ENCODE measurements at regions not wholly inside any gene's neighbourhood (a gene's known extent, or its start where the extent isn't known, plus 50 kb on each side); places are given as distances from the start of the nearest gene placed in this dataset.

GRCh38 chr2:103527278-103527677 lies 765.4 kb downstream of the TMEM182 start:
- TF ChIP-seq TCF12 (IDR thresholded peaks at IDR 0.05; ENCODE audit: low read depth) (no peak), REST (IDR thresholded peaks at IDR 0.05; ENCODE audit: low read depth) (no peak), RAD21 (IDR thresholded peaks at IDR 0.05; ENCODE audit: low read depth) (no peak), YY1 (IDR thresholded peaks at IDR 0.05; ENCODE audit: low read depth) (no peak), EGR1 (IDR thresholded peaks at IDR 0.05) (no peak), NFIC (IDR thresholded peaks at IDR 0.05) (no peak), TEAD4 (IDR thresholded peaks at IDR 0.05) (no peak), MAX (IDR thresholded peaks at IDR 0.05) (no peak), TAF1 (IDR thresholded peaks at IDR 0.05; ENCODE audit: low read depth) (no peak), EP300 (IDR thresholded peaks at IDR 0.05; ENCODE audit: borderline replicate concordance) (no peak), ZBTB7A (IDR thresholded peaks at IDR 0.05; ENCODE audit: low read depth) (no peak)

GRCh38 chr2:103529798-103530502 lies 768.1 kb downstream of the TMEM182 start:
- TF ChIP-seq USF1 (IDR thresholded peaks at IDR 0.05) (no peak), CEBPB (IDR thresholded peaks at IDR 0.05) (no peak), RAD21 (IDR thresholded peaks at IDR 0.05; ENCODE audit: low read depth) (no peak), REST (IDR thresholded peaks at IDR 0.05; ENCODE audit: low read depth) (no peak), EP300 (IDR thresholded peaks at IDR 0.05; ENCODE audit: borderline replicate concordance) (no peak), TAF1 (IDR thresholded peaks at IDR 0.05; ENCODE audit: low read depth) (no peak), MAX (IDR thresholded peaks at IDR 0.05) (no peak), ZBTB7A (IDR thresholded peaks at IDR 0.05; ENCODE audit: low read depth) (no peak), FOXM1 (IDR thresholded peaks at IDR 0.05; ENCODE audit: borderline replicate concordance, low read depth) (no peak), TEAD4 (IDR thresholded peaks at IDR 0.05) (no peak), NFIC (IDR thresholded peaks at IDR 0.05) (no peak), TCF12 (IDR thresholded peaks at IDR 0.05; ENCODE audit: low read depth) (no peak), EGR1 (IDR thresholded peaks at IDR 0.05) (no peak), CREB1 (IDR thresholded peaks at IDR 0.05; ENCODE audit: low read depth) (no peak), YY1 (IDR thresholded peaks at IDR 0.05; ENCODE audit: low read depth) (no peak)

GRCh38 chr2:103552775-103553174 lies 790.9 kb downstream of the TMEM182 start:
- TF ChIP-seq CREB1 (IDR thresholded peaks at IDR 0.05; ENCODE audit: low read depth) (no peak), NFIC (IDR thresholded peaks at IDR 0.05) (no peak), FOXM1 (IDR thresholded peaks at IDR 0.05; ENCODE audit: borderline replicate concordance, low read depth) (no peak), ZBTB7A (IDR thresholded peaks at IDR 0.05; ENCODE audit: low read depth) (no peak), EP300 (IDR thresholded peaks at IDR 0.05; ENCODE audit: borderline replicate concordance) (no peak), YY1 (IDR thresholded peaks at IDR 0.05; ENCODE audit: low read depth) (no peak), TAF1 (IDR thresholded peaks at IDR 0.05; ENCODE audit: low read depth) (no peak), MAX (IDR thresholded peaks at IDR 0.05) (no peak), REST (IDR thresholded peaks at IDR 0.05; ENCODE audit: low read depth) (no peak), USF1 (IDR thresholded peaks at IDR 0.05) (no peak), TCF12 (IDR thresholded peaks at IDR 0.05; ENCODE audit: low read depth) (no peak), EGR1 (IDR thresholded peaks at IDR 0.05) (no peak), CEBPB (IDR thresholded peaks at IDR 0.05) (no peak), TEAD4 (IDR thresholded peaks at IDR 0.05) (no peak), RAD21 (IDR thresholded peaks at IDR 0.05; ENCODE audit: low read depth) (no peak)

- no peak for TF ChIP-seq EGR1 (IDR thresholded peaks at IDR 0.05)
- TF ChIP-seq FOXM1 (IDR thresholded peaks at IDR 0.05; ENCODE audit: borderline replicate concordance, low read depth) = no peak
- TF ChIP-seq ZBTB7A (IDR thresholded peaks at IDR 0.05; ENCODE audit: low read depth) = no peak
- no peak for TF ChIP-seq TEAD4 (IDR thresholded peaks at IDR 0.05)
- TF ChIP-seq USF1 (IDR thresholded peaks at IDR 0.05) = no peak
- no peak for TF ChIP-seq NFIC (IDR thresholded peaks at IDR 0.05)
- no peak for TF ChIP-seq EP300 (IDR thresholded peaks at IDR 0.05; ENCODE audit: borderline replicate concordance)
- no peak for TF ChIP-seq TCF12 (IDR thresholded peaks at IDR 0.05; ENCODE audit: low read depth)
- no peak for TF ChIP-seq CREB1 (IDR thresholded peaks at IDR 0.05; ENCODE audit: low read depth)
- TF ChIP-seq TAF1 (IDR thresholded peaks at IDR 0.05; ENCODE audit: low read depth) = no peak
- no peak for TF ChIP-seq REST (IDR thresholded peaks at IDR 0.05; ENCODE audit: low read depth)
- TF ChIP-seq YY1 (IDR thresholded peaks at IDR 0.05; ENCODE audit: low read depth) = no peak
- no peak for TF ChIP-seq RAD21 (IDR thresholded peaks at IDR 0.05; ENCODE audit: low read depth)
- TF ChIP-seq CEBPB (IDR thresholded peaks at IDR 0.05) = no peak
- no peak for TF ChIP-seq MAX (IDR thresholded peaks at IDR 0.05)
Measured at GRCh38 chr2:103594823-103595222, 833.0 kb downstream of the TMEM182 start.

All from Ishikawa (cell line).